ENCODE measurements at regions not wholly inside any gene's neighbourhood (a gene's known extent, or its start where the extent isn't known, plus 50 kb on each side); places are given as distances from the start of the nearest gene placed in this dataset.

DNA sequence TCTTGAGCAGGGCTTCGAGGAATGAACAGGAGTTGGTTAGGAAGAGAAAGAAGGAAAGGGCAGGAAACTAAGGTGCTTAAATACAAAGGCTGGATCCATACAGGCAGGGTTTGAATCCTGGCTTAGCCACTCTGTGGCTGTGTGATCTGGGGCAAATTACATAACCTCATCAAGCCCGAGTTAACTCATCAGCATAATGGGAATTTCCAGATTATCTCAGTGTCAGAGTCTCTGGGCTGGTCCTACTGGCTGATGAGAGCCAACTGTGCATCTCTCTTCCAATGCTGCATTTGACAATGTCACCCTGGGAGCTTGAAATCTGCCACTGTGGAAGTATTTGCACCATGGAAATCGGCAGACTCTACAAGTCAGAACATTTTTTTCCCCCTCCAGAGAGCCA, 83.8 kb upstream of the SLC6A6 start:
- H3K4me1 ChIP-seq: peaks cover 20% of the 10 kb centered on the region

DNA sequence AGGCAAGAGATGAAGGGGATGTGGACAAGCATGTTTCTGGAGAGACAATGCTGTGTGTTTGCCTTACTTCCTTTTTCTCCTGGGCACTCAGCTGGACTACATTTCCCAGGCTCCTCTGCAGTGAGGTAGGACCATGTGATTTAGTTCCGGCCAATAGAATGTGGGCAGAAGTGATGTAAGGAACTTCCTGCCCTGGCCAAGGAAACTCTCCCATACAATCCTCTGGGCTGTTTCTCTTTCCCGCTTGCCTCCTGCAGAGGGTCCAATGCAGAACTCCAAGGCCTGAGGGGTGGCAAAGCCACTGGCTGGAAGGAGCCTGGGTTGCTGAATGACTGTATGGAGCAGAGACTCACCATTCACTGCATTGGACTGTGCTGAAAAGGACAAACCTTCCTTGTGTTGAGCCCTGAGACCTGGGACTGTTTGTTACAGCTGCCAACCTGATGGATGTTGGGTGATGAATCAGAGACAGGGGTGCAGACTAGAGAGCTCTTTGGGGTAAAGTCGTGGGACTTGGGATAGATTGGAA, 82.7 kb upstream of the SLC6A6 start:
- no peak for DNase-seq
- TF ChIP-seq, protein P1, sequence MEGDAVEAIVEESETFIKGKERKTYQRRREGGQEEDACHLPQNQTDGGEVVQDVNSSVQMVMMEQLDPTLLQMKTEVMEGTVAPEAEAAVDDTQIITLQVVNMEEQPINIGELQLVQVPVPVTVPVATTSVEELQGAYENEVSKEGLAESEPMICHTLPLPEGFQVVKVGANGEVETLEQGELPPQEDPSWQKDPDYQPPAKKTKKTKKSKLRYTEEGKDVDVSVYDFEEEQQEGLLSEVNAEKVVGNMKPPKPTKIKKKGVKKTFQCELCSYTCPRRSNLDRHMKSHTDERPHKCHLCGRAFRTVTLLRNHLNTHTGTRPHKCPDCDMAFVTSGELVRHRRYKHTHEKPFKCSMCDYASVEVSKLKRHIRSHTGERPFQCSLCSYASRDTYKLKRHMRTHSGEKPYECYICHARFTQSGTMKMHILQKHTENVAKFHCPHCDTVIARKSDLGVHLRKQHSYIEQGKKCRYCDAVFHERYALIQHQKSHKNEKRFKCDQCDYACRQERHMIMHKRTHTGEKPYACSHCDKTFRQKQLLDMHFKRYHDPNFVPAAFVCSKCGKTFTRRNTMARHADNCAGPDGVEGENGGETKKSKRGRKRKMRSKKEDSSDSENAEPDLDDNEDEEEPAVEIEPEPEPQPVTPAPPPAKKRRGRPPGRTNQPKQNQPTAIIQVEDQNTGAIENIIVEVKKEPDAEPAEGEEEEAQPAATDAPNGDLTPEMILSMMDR (IDR thresholded peaks at IDR 0.05; ENCODE audit: borderline replicate concordance): no peak
- Histone ChIP-seq H3K36me3 (no peaks in the 10 kb centered on the region), H3K9me3 (replicated peaks) (peaks cover 6% of the 10 kb centered on the region), H3K4me3 (no peak overlapping the region), H3K27ac (replicated peaks) (peak overlapping the region; percentile 18), H3K4me1 (peaks cover 30% of the 10 kb centered on the region), H3K27me3 (ENCODE audit: low read depth) (peaks cover 35% of the 10 kb centered on the region)
- intact Hi-C loops (cut with micrococcal nuclease): no loop called here

More for the DNA sequence above, 83.8 kb upstream of the SLC6A6 start:
- TF ChIP-seq, protein P1 (IDR thresholded peaks at IDR 0.05; ENCODE audit: borderline replicate concordance): no peak
- intact Hi-C loops (cut with micrococcal nuclease): no loop called here
- no peak for DNase-seq
- Histone ChIP-seq H3K9me3 (replicated peaks) (peaks cover 6% of the 10 kb centered on the region), H3K4me3 (no peak overlapping the region), H3K27me3 (ENCODE audit: low read depth) (peaks cover 46% of the 10 kb centered on the region), H3K36me3 (no peaks in the 10 kb centered on the region), H3K27ac (replicated peaks) (peak overlapping the region; percentile 18)

DNA sequence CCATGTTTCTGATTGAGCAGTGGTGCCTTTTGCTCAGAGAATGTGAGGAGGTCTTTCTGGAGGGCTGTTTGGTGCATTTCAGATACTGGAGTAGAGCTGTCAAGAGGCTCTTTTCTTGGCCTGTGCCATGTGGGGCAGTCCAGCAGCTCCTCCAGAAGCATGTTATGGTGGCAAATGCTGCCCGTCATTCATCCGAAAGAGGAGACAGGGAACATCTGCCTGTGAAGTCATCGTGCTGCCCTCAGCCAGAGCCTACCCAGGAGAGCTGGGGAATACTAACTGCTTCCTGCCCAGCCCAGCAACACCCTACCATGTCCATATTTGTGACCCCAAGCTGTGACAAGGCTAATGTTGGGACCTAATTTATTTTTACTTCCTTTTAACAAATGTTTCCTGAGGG, 82.2 kb upstream of the SLC6A6 start:
- Histone ChIP-seq H3K36me3 (no peaks in the 10 kb centered on the region), H3K4me1 (peaks cover 31% of the 10 kb centered on the region), H3K9me3 (replicated peaks) (peaks cover 6% of the 10 kb centered on the region), H3K4me3 (no peak overlapping the region), H3K27ac (replicated peaks) (no peak overlapping the region), H3K27me3 (ENCODE audit: low read depth) (peaks cover 33% of the 10 kb centered on the region)
- TF ChIP-seq, protein P1 (IDR thresholded peaks at IDR 0.05; ENCODE audit: borderline replicate concordance): no peak
- intact Hi-C loops (cut with micrococcal nuclease): no loop called here
- DNase-seq: no peak

DNA sequence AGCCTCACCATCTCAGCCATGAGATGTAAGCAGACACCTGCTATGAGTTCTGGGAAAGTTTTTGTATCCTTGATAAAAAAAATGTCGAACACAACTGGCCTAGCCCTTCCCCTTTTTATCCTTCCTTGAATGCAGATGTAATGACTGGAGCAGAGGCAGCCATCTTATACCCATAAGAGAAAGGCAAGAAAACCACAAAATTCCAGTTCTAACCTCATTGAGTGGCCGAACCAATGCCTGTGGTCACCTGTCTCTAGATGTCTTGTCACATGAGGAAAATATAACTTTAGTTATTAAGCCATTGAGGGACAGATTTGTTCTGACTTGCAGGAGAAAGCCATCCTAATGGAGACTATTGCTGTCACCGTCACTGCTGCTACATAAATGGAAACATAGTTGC, 80.4 kb upstream of the SLC6A6 start:
- intact Hi-C loops (cut with micrococcal nuclease): no loop called here
- peaks cover 31% of the 10 kb centered on the region for H3K4me1 ChIP-seq

DNA sequence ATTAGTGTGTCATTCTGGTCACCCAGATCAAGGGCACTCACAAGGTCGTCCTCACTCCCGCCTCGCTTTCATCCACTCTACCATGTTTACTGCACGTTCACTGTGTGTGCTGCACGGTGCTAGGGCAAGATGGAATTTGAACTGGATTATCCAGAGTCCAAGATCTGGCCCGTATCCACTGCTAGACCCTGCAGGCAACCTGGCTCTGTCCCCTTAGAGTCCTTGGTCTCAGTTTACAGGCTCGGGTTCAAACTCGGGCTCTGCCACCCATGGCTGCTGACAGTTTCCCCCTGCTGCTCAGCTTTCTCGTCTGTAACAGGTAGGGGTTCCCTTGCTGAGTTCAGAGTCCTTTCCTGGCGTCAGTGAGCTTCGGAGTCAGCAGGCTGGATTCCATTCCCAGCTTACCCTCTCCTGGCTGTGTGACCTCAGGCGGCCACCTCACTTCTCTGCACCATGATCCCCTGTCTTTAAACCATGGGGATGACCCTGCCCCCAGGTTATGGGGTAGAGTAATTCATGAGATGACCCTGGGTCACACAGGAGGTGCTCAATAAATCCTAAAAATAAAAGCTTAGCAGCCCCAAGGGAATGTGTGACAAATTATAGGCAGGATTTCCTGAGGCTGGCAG, 79.6 kb upstream of the SLC6A6 start:
- DNase-seq: no peak
- Histone ChIP-seq H3K36me3 (no peaks in the 10 kb centered on the region), H3K27ac (replicated peaks) (peak overlapping the region; percentile 78), H3K27me3 (ENCODE audit: low read depth) (peaks cover 8% of the 10 kb centered on the region), H3K4me3 (peak overlapping the region; percentile 14), H3K4me1 (peaks cover 31% of the 10 kb centered on the region), H3K9me3 (replicated peaks) (peaks cover 6% of the 10 kb centered on the region)
- TF ChIP-seq, protein P1 (IDR thresholded peaks at IDR 0.05; ENCODE audit: borderline replicate concordance): no peak
- intact Hi-C loops (cut with micrococcal nuclease): no loop called here

More for the DNA sequence above, 80.4 kb upstream of the SLC6A6 start:
- TF ChIP-seq, protein P1 (IDR thresholded peaks at IDR 0.05; ENCODE audit: borderline replicate concordance): no peak
- peaks cover 16% of the 10 kb centered on the region for H3K27me3 ChIP-seq (ENCODE audit: low read depth)
- no peaks in the 10 kb centered on the region for H3K36me3 ChIP-seq
- no peak for DNase-seq
- no peak overlapping the region for H3K4me3 ChIP-seq
- peak overlapping the region; percentile 78 for H3K27ac ChIP-seq (replicated peaks)
- peaks cover 6% of the 10 kb centered on the region for H3K9me3 ChIP-seq (replicated peaks)
